Lower lobe of right lung (tissue), 2 donors: ENCODE measurements at regions not wholly inside any gene's neighbourhood (a gene's known extent, or its start where the extent isn't known, plus 50 kb on each side); places are given as distances from the start of the nearest gene placed in this dataset.

Source experiments
- ATAC-seq, 2 donors: fragments of 200-7000 bp; cut with Tn5 transposase; one replicate each; pipeline ENCODE4 v1.9.1; 2020 to 2022; ENCODE audit warnings: mild to moderate bottlenecking in 2 of 2, moderate library complexity in 2 of 2
- DNase-seq: peaks from one replicate; pipeline ENCODE4 v3.0.0-alpha.2; 2020
- H3K27ac ChIP-seq: fragments of 200-600 bp; one replicate; pipeline ENCODE4 v1.8.0; 2022
- H3K27me3 ChIP-seq: fragments of 200-600 bp; one replicate; pipeline ENCODE4 v1.8.0; 2022; ENCODE audit warnings: low read depth
- H3K36me3 ChIP-seq: fragments of 200-600 bp; one replicate; pipeline ENCODE4 v1.8.0; 2022; ENCODE audit warnings: mild to moderate bottlenecking
- H3K4me1 ChIP-seq: fragments of 200-600 bp; one replicate; pipeline ENCODE4 v1.8.0; 2022
- H3K4me3 ChIP-seq: fragments of 200-600 bp; one replicate; pipeline ENCODE4 v1.8.0; 2022; ENCODE audit warnings: mild to moderate bottlenecking
- H3K9me3 ChIP-seq: fragments of 200-600 bp; one replicate; pipeline ENCODE4 v1.8.0; 2022
- CTCF ChIP-seq: fragments of 200-600 bp; IDR thresholded peaks from one replicate; pipeline ENCODE4 v1.8.0; 2022; ENCODE audit warnings: antibody characterized with exemption, mild to moderate bottlenecking
- intact Hi-C: fragments of 100-400 bp; cut with DNase I; formaldehyde crosslinking; loops from one replicate; pipeline ENCODE4 v1.11.0; 2022
- donor health status: DM: no; HTN: yes; CAD: no; lungs with severe emphysema.

GRCh38 chr16:66298006-66298405 lies 68.5 kb upstream of the CDH5 start:
- Histone ChIP-seq H3K4me3 (no peak overlapping the region), H3K9me3 (no peaks in the 10 kb centered on the region)
- ATAC-seq, result no peak

GRCh38 chr16:66296591-66296990 lies 69.9 kb upstream of the CDH5 start:
- intact Hi-C loops, result no loop called here
- no peak for ATAC-seq
- H3K4me1 ChIP-seq, result no peaks in the 10 kb centered on the region
- TF ChIP-seq CTCF, result no peak
- H3K9me3 ChIP-seq, result no peaks in the 10 kb centered on the region
- H3K36me3 ChIP-seq, result no peaks in the 10 kb centered on the region
- no peaks in the 10 kb centered on the region for H3K27me3 ChIP-seq
- no peak overlapping the region for H3K27ac ChIP-seq
- no peak overlapping the region for H3K4me3 ChIP-seq
- no peak for DNase-seq

More at GRCh38 chr16:66298006-66298405, 68.5 kb upstream of the CDH5 start:
- Histone ChIP-seq H3K36me3 (no peaks in the 10 kb centered on the region), H3K4me1 (no peaks in the 10 kb centered on the region), H3K27ac (no peak overlapping the region), H3K27me3 (no peaks in the 10 kb centered on the region)
- intact Hi-C loops, result no loop called here
- TF ChIP-seq CTCF, result no peak
- DNase-seq, result no peak

- H3K9me3 ChIP-seq, result no peaks in the 10 kb centered on the region
- H3K27me3 ChIP-seq, result no peaks in the 10 kb centered on the region
- H3K36me3 ChIP-seq, result no peaks in the 10 kb centered on the region
- no peaks in the 10 kb centered on the region for H3K4me1 ChIP-seq
- H3K4me3 ChIP-seq, result no peak overlapping the region
- no peak for TF ChIP-seq CTCF
- intact Hi-C loops, result no loop called here
- H3K27ac ChIP-seq, result no peak overlapping the region
- DNase-seq (no peak), ATAC-seq (no peak)
These were observed 70.5 kb upstream of the CDH5 start for GRCh38 chr16:66295761-66296546.

DNA sequence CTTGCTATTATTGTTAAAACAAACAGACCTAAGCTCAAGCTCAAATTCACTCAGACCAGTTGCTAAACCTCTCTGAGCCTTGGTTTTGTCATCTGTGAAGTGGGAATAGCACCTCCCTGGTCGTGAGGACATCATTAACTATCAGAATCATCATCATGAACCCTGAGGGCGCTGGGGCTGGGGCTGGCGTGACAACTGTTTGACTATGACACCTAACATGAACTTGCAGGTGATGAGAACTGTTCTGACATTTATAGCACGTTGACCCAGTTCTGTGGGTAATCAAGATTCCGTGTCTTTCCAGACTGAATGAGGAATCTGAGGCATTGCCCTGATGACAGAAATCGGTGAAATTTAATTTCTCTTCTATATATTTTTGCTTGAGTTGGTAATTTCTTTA lies 71.3 kb upstream of the CDH5 start:
- H3K27me3 ChIP-seq, result no peaks in the 10 kb centered on the region
- intact Hi-C loops, result no loop called here
- no peak overlapping the region for H3K4me3 ChIP-seq
- ATAC-seq, result no peak
- H3K9me3 ChIP-seq, result no peaks in the 10 kb centered on the region
- TF ChIP-seq CTCF, result no peak
- H3K36me3 ChIP-seq, result no peaks in the 10 kb centered on the region
- DNase-seq, result no peak
- H3K4me1 ChIP-seq, result no peaks in the 10 kb centered on the region
- H3K27ac ChIP-seq, result no peak overlapping the region

GRCh38 chr16:66294507-66294906 lies 72.0 kb upstream of the CDH5 start:
- TF ChIP-seq CTCF, result no peak
- H3K9me3 ChIP-seq, result no peaks in the 10 kb centered on the region
- no peaks in the 10 kb centered on the region for H3K4me1 ChIP-seq
- H3K4me3 ChIP-seq, result no peak overlapping the region
- H3K36me3 ChIP-seq, result no peaks in the 10 kb centered on the region
- H3K27ac ChIP-seq, result no peak overlapping the region
- intact Hi-C loops, result no loop called here
- DNase-seq, result no peak
- H3K27me3 ChIP-seq, result no peaks in the 10 kb centered on the region
- no peak for ATAC-seq
